Right lobe of liver (tissue), 6 donors: ENCODE measurements at regions not wholly inside any gene's neighbourhood (a gene's known extent, or its start where the extent isn't known, plus 50 kb on each side); places are given as distances from the start of the nearest gene placed in this dataset.

ENCODE experiments used
- ATAC-seq, 4 donors: fragments of 200-7000 bp; cut with Tn5 transposase; one replicate each; pipeline ENCODE4 v1.9.1; 2020; ENCODE audit warnings: mild to moderate bottlenecking in 4 of 4, moderate library complexity in 4 of 4
- DNase-seq, 3 donors: peaks; one replicate each; pipeline ENCODE4 v3.0.0-alpha.2; 2020
- H3K27ac ChIP-seq, 3 donors: fragments of 200-600 bp; one replicate each; pipeline ENCODE4 v1.8.0; 2022
- H3K27me3 ChIP-seq, 2 donors: fragments of 200-600 bp; one replicate each; pipeline ENCODE4 v1.8.0; 2022
- H3K36me3 ChIP-seq, 4 donors: fragments of 200-600 bp; sonication (generic) in 1 of 4; one replicate each; pipeline versions ENCODE4 v1.5.1 to v1.8.0; 2017 to 2022; ENCODE audit warnings: control low read depth in 1 of 4
- H3K4me1 ChIP-seq, 4 donors: fragments of 200-600 bp; sonication (generic) in 1 of 4; one replicate each; pipeline versions ENCODE4 v1.5.1 to v1.8.0; 2017 to 2022; ENCODE audit warnings: control low read depth in 1 of 4
- H3K4me3 ChIP-seq, 3 donors: fragments of 200-600 bp; one replicate each; pipeline ENCODE4 v1.8.0; 2022
- H3K9me3 ChIP-seq, 4 donors: fragments of 200-600 bp; sonication (generic) in 1 of 4; one replicate each; pipeline versions ENCODE4 v1.5.1 to v1.8.0; 2017 to 2022; ENCODE audit warnings: control low read depth in 1 of 4
- POLR2A ChIP-seq: fragments of 450-650 bp; IDR thresholded peaks from one replicate; pipeline ENCODE4 v1.6.1; 2017; ENCODE audit warnings: antibody characterized with exemption, mild to moderate bottlenecking
- WGBS: methylation state at CpG from one replicate; pipeline ENCODE4 v1.1.6; 2018; ENCODE audit warnings: low coverage, low lambda C conversion rate; ENCODE audit not compliant: insufficient coverage; ENCODE audit errors: missing lambda C conversion rate; 5-methylcytosine and 5-hydroxymethylcytosine counted together
- intact Hi-C, 2 donors: fragments of 100-400 bp; cut with DNase I; formaldehyde crosslinking; loops; one replicate each; pipeline versions ENCODE4 v1.11.2 to v1.14.1; 2022
- TF ChIP-seq, protein P1 (sequence below), 4 donors: fragments of 200-600 bp in 3 of 4; fragments of 450-650 bp in 1 of 4; IDR thresholded peaks; one replicate each; pipeline versions ENCODE4 v1.5.1 to v1.8.0; 2016 to 2022; ENCODE audit warnings: antibody characterized with exemption in 4 of 4, mild to moderate bottlenecking in 2 of 4
- donor health status: DM: no; HTN: yes; CAD: no.
- donor health status: DM: no; HTN: no; CAD: no.
- donor health status: DM: no; HTN: no; CAD: no.
- donor health status: DM: no; HTN: yes; CAD: no.
- donor health status: DM: no; HTN: yes; CAD: no.

DNA sequence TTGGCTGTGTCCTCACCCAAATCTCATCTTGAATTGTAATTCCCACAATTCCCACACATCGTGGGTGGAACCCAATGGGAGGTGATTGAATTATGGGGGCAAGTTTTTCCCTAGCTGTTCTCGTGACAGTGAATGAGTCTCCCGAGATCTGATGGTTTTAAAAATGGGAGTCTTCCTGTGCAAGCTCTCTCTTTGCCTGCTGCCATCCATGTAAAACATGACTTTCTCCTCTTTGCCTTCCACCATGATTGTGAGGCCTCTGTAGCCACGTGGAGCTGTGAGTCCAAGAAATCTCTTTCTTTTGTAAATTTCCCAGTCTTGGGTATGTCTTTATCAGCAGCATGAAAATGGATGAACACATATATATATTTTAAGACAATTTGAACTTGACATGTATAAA lies 285.4 kb downstream of the BAMBI start:
- DNase-seq (no peak), ATAC-seq (no peak)
- Histone ChIP-seq H3K4me3 (no peak overlapping the region), H3K27ac (no peak overlapping the region), H3K9me3 (no peaks in the 10 kb centered on the region), H3K27me3 (no peaks in the 10 kb centered on the region), H3K4me1 (no peaks in the 10 kb centered on the region), H3K36me3 (no peaks in the 10 kb centered on the region)
- TF ChIP-seq, protein P1, sequence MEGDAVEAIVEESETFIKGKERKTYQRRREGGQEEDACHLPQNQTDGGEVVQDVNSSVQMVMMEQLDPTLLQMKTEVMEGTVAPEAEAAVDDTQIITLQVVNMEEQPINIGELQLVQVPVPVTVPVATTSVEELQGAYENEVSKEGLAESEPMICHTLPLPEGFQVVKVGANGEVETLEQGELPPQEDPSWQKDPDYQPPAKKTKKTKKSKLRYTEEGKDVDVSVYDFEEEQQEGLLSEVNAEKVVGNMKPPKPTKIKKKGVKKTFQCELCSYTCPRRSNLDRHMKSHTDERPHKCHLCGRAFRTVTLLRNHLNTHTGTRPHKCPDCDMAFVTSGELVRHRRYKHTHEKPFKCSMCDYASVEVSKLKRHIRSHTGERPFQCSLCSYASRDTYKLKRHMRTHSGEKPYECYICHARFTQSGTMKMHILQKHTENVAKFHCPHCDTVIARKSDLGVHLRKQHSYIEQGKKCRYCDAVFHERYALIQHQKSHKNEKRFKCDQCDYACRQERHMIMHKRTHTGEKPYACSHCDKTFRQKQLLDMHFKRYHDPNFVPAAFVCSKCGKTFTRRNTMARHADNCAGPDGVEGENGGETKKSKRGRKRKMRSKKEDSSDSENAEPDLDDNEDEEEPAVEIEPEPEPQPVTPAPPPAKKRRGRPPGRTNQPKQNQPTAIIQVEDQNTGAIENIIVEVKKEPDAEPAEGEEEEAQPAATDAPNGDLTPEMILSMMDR (IDR thresholded peaks at IDR 0.05) = no peak
- no peak for TF ChIP-seq POLR2A
- intact Hi-C loops = no loop called here
- 71% methylated on average over 4 of the region's 4 CpGs for WGBS

DNA sequence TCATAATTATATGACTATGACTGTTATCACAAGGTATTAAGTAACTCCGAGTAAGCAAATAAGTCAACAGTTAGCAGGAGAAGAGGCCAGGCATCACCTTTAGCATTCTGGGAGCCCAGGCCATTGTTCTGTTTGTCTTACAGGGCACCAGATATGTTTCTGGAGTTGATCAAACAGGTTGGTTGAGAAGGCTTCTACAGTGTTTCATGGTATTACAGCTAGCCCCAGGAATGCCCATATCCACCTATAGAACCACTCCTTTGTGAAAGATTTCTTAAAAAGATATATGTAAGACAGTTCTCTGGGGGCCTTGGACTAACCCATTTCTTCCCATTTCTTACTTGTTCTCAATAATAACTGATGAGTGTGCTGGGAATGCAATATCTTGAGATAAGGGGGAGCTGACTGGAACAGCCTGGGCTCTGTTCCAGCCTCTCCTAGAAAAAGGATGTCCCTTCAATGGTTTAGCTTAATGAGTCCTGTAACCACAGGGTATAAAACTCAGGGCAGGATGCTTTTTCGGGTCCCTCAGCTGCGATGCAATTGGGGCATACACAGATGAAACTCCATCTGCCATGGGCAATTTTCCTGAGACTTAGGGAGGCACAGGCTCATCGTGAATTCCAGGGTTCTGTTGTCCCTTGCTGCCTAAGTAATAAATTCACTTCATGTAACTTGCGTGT lies 286.4 kb downstream of the BAMBI start:
- TF ChIP-seq, protein P1 (IDR thresholded peaks at IDR 0.05) = no peak
- TF ChIP-seq POLR2A = no peak
- H3K4me3 ChIP-seq = no peak overlapping the region
- no peak for DNase-seq
- H3K27ac ChIP-seq = no peak overlapping the region
- 87% methylated on average over 4 of the region's 5 CpGs for WGBS
- no peaks in the 10 kb centered on the region for H3K36me3 ChIP-seq
- no peaks in the 10 kb centered on the region for H3K9me3 ChIP-seq
- no peaks in the 10 kb centered on the region for H3K27me3 ChIP-seq
- ATAC-seq = peak in 1 of 4 donors; percentile 23
- no peaks in the 10 kb centered on the region for H3K4me1 ChIP-seq
- intact Hi-C loops = no loop called here

DNA sequence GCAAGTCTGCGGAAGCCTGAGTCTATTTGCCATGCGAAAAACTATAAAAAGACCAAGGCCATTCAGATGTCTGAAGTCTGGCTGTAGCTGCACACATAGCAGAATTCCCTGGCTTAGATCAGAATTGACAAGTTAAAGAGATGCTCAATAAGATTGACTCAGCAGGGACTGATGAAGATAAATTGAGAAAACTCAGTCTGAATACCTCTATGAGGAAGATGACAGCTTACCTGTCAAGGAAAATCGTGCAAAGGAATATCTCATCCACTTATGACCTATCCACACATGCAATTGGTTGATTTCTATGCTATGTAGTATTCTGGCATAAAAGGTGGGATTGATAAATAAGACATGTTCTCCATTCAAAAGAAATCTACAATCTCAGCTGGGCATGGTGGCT lies 288.6 kb downstream of the BAMBI start:
- 56% methylated on average over 2 of the region's 3 CpGs for WGBS
- TF ChIP-seq, protein P1 (IDR thresholded peaks at IDR 0.05) = no peak
- TF ChIP-seq POLR2A = no peak

DNA sequence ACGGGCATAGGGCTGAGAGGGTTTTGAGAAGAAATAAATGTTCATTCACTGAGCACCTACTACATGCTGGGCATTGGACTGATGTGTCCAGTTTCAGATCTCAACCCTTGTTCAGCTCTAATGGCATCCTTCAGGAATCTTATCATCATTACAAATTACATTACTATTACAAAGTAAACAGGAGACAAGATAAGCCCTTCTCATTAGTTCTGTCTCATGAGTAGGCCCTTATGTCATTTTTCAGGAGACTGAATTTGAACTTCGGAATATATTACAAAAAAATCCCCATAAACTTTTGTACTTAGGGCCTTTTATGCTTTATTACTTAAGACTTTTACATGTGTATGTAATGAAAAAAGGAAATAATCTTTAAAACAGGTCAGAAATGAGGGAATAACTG lies 289.7 kb downstream of the BAMBI start:
- ATAC-seq (no peak), DNase-seq (no peak)
- H3K9me3 ChIP-seq = no peaks in the 10 kb centered on the region
- H3K27ac ChIP-seq = no peak overlapping the region
- 88% methylated on average over 2 of the region's 2 CpGs for WGBS
- intact Hi-C loops = no loop called here
- no peaks in the 10 kb centered on the region for H3K27me3 ChIP-seq
- TF ChIP-seq, protein P1 (IDR thresholded peaks at IDR 0.05) = no peak
- no peak for TF ChIP-seq POLR2A
- H3K4me1 ChIP-seq = no peaks in the 10 kb centered on the region
- H3K4me3 ChIP-seq = no peak overlapping the region
- no peaks in the 10 kb centered on the region for H3K36me3 ChIP-seq

More for the DNA sequence above, 288.6 kb downstream of the BAMBI start:
- H3K4me1 ChIP-seq = no peaks in the 10 kb centered on the region
- no peak overlapping the region for H3K4me3 ChIP-seq
- DNase-seq = no peak
- intact Hi-C loops = no loop called here
- ATAC-seq = no peak
- H3K9me3 ChIP-seq = no peaks in the 10 kb centered on the region
- no peak overlapping the region for H3K27ac ChIP-seq
- H3K36me3 ChIP-seq = no peaks in the 10 kb centered on the region
- H3K27me3 ChIP-seq = no peaks in the 10 kb centered on the region

DNA sequence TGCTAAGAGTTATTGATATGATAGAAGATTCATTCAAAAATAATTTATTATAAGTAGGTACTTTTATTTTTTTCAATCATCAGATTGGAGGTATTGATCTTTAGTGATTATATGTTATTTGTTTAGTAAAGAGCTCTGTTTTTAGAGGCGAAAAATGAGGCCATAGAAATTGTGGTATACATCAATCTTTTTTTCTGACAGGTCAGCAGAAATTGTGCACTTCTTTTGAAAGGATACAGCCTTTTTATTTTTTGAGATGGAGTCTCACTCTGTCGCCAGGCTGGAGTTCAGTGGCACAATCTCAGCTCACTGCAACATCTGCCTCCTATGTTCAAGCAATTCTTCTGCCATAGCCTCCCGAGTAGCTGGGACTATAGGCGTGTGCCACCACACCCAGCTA lies 292.1 kb downstream of the BAMBI start:
- no peaks in the 10 kb centered on the region for H3K36me3 ChIP-seq
- no peaks in the 10 kb centered on the region for H3K27me3 ChIP-seq
- H3K9me3 ChIP-seq = no peaks in the 10 kb centered on the region
- no peak overlapping the region for H3K27ac ChIP-seq
- DNase-seq = no peak
- no peak overlapping the region for H3K4me3 ChIP-seq
- intact Hi-C loops = no loop called here
- no peak for ATAC-seq
- no peaks in the 10 kb centered on the region for H3K4me1 ChIP-seq
- TF ChIP-seq, protein P1 (IDR thresholded peaks at IDR 0.05) = no peak
- TF ChIP-seq POLR2A = no peak
- 71% methylated on average over 4 of the region's 4 CpGs for WGBS
